NCI-H2029 treated with DMSO at 0.1 percent for 48 hours (cell line): ENCODE measurements at regions not wholly inside any gene's neighbourhood (a gene's known extent, or its start where the extent isn't known, plus 50 kb on each side); places are given as distances from the start of the nearest gene placed in this dataset.
"Not testable (repeated sequence)": the region's sequence is repeated elsewhere in the genome, so short reads cannot be mapped to it uniquely, and the experiment has no call there.

Experiments
- DNase-seq: peaks from one replicate; lab custom pipeline; 2025; lab: John Stamatoyannopoulos, UW

- DNase-seq: not testable (repeated sequence)
Measured at GRCh38 chr5:179456075-179456474, 94.3 kb upstream of the RUFY1 start.

- DNase-seq: no peak
Measured at GRCh38 chr5:179455320-179455719, 95.0 kb upstream of the RUFY1 start.

- no peak for DNase-seq
Measured at GRCh38 chr5:179454356-179454755, 96.0 kb upstream of the RUFY1 start.

GRCh38 chr5:179453616-179454015, 96.7 kb upstream of the RUFY1 start:
- no peak for DNase-seq

GRCh38 chr5:179452356-179453230, 97.8 kb upstream of the RUFY1 start:
- no peak for DNase-seq

GRCh38 chr5:179451828-179452196, 98.5 kb upstream of the RUFY1 start:
- no peak for DNase-seq

GRCh38 chr5:179451114-179451827, 99.1 kb upstream of the RUFY1 start:
- DNase-seq: no peak

- DNase-seq: not testable (repeated sequence)
Measured at GRCh38 chr5:179449950-179450349, 100.4 kb upstream of the RUFY1 start.

GRCh38 chr5:179448282-179448681, 102.1 kb upstream of the RUFY1 start:
- not testable (repeated sequence) for DNase-seq

- not testable (repeated sequence) for DNase-seq
Measured at GRCh38 chr5:179442289-179442688, 97.0 kb upstream of the ADAMTS2 start.

- no peak for DNase-seq
Measured at GRCh38 chr5:179439181-179439985, 94.1 kb upstream of the ADAMTS2 start.

- DNase-seq: no peak
Measured at GRCh38 chr5:179438461-179438860, 93.2 kb upstream of the ADAMTS2 start.

GRCh38 chr5:179438011-179438441, 92.8 kb upstream of the ADAMTS2 start:
- no peak for DNase-seq

GRCh38 chr5:179437341-179438001, 92.2 kb upstream of the ADAMTS2 start:
- no peak for DNase-seq

GRCh38 chr5:179436321-179437122, 91.3 kb upstream of the ADAMTS2 start:
- no peak for DNase-seq

- DNase-seq: no peak
Measured at GRCh38 chr5:179435731-179436315, 90.6 kb upstream of the ADAMTS2 start.

- no peak for DNase-seq
Measured at GRCh38 chr5:179435181-179435580, 89.9 kb upstream of the ADAMTS2 start.

GRCh38 chr5:179432547-179432946, 87.3 kb upstream of the ADAMTS2 start:
- DNase-seq: no peak

GRCh38 chr5:179431221-179431824, 86.1 kb upstream of the ADAMTS2 start:
- no peak for DNase-seq
